HEK293T (cell line): ENCODE measurements at regions not wholly inside any gene's neighbourhood (a gene's known extent, or its start where the extent isn't known, plus 50 kb on each side); places are given as distances from the start of the nearest gene placed in this dataset.

Source experiments
- CTCF ChIA-PET: fragments of 350-600 bp; formaldehyde crosslinking; extraction: SDS; loops from one replicate; lab custom pipeline; 2021; ENCODE audit warnings: antibody characterized with exemption, inconsistent platforms; lab: Yijun Ruan, JAX
- POLR2A ChIA-PET: fragments of 350-600 bp; formaldehyde crosslinking; extraction: SDS; loops from one replicate; lab custom pipeline; 2020; ENCODE audit warnings: antibody characterized with exemption, inconsistent platforms; lab: Yijun Ruan, JAX
- DNase-seq: peaks from one replicate; pipeline ENCODE4 v3.0.0; 2012; ENCODE audit warnings: mixed read lengths; ENCODE audit errors: extremely low spot score
- ARNT ChIP-seq: fragments of 450-650 bp; IDR thresholded peaks from 2 replicates; pipeline ENCODE4 v1.6.1; 2017; ENCODE audit warnings: mild to moderate bottlenecking
- BHLHE40 ChIP-seq: fragments of 450-650 bp; IDR thresholded peaks from 2 replicates; pipeline ENCODE4 v1.6.1; 2016; ENCODE audit warnings: mild to moderate bottlenecking, moderate library complexity, borderline replicate concordance
- CTBP1 ChIP-seq: fragments of 450-650 bp; IDR thresholded peaks from 2 replicates; pipeline ENCODE4 v1.6.1; 2016; ENCODE audit warnings: borderline replicate concordance
- ELF4 ChIP-seq: fragments of 450-650 bp; IDR thresholded peaks from 2 replicates; pipeline ENCODE4 v1.6.1; 2017; ENCODE audit warnings: antibody characterized with exemption
- FOXA1 ChIP-seq: fragments of 450-650 bp; IDR thresholded peaks from 2 replicates; pipeline ENCODE4 v1.6.1; 2016; ENCODE audit warnings: mild to moderate bottlenecking
- FOXK2 ChIP-seq: fragments of 450-650 bp; IDR thresholded peaks from 2 replicates; pipeline ENCODE4 v1.6.1; 2016; ENCODE audit warnings: mild to moderate bottlenecking
- FOXM1 ChIP-seq: fragments of 450-650 bp; IDR thresholded peaks from 2 replicates; pipeline ENCODE4 v1.6.1; 2017; ENCODE audit warnings: mild to moderate bottlenecking, borderline replicate concordance
- HDGF ChIP-seq: fragments of 450-650 bp; IDR thresholded peaks from 2 replicates; pipeline ENCODE4 v1.6.1; 2017; ENCODE audit warnings: antibody characterized with exemption, borderline replicate concordance
- L3MBTL2 ChIP-seq: fragments of 450-650 bp; conservative IDR thresholded peaks from 2 replicates; pipeline ENCODE4 v1.6.1; 2016; ENCODE audit warnings: mild to moderate bottlenecking
- LEF1 ChIP-seq: fragments of 450-650 bp; IDR thresholded peaks from 2 replicates; pipeline ENCODE4 v1.6.1; 2017; ENCODE audit warnings: mild to moderate bottlenecking, borderline replicate concordance
- NFRKB ChIP-seq: fragments of 450-650 bp; IDR thresholded peaks from 2 replicates; pipeline ENCODE4 v1.6.1; 2016; ENCODE audit warnings: mild to moderate bottlenecking, moderate library complexity
- SP1 ChIP-seq: fragments of 450-650 bp; IDR thresholded peaks from 2 replicates; pipeline ENCODE4 v1.6.1; 2017
- SUZ12 ChIP-seq: fragments of 450-650 bp; IDR thresholded peaks from 2 replicates; pipeline ENCODE4 v1.6.1; 2016; ENCODE audit warnings: mild to moderate bottlenecking
- TARDBP ChIP-seq: fragments of 450-650 bp; IDR thresholded peaks from 2 replicates; pipeline ENCODE4 v1.6.1; 2016
- ZNF384 ChIP-seq: fragments of 450-650 bp; IDR thresholded peaks from 2 replicates; pipeline ENCODE4 v1.6.1; 2016
- TF ChIP-seq, protein P1 (sequence below): fragments of 450-650 bp; IDR thresholded peaks from 2 replicates; pipeline ENCODE4 v1.6.1; 2016

- CTCF ChIA-PET, result no interaction called here
- no peak for DNase-seq
- POLR2A ChIA-PET, result no interaction called here
- TF ChIP-seq ELF4, result no peak
- TF ChIP-seq FOXM1, result no peak
- no peak for TF ChIP-seq NFRKB
- TF ChIP-seq, protein P1, sequence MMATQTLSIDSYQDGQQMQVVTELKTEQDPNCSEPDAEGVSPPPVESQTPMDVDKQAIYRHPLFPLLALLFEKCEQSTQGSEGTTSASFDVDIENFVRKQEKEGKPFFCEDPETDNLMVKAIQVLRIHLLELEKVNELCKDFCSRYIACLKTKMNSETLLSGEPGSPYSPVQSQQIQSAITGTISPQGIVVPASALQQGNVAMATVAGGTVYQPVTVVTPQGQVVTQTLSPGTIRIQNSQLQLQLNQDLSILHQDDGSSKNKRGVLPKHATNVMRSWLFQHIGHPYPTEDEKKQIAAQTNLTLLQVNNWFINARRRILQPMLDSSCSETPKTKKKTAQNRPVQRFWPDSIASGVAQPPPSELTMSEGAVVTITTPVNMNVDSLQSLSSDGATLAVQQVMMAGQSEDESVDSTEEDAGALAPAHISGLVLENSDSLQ, result no peak
- no peak for TF ChIP-seq ARNT
- TF ChIP-seq SP1, result no peak
- no peak for TF ChIP-seq SUZ12
- no peak for TF ChIP-seq TARDBP
- TF ChIP-seq FOXK2, result no peak
- no peak for TF ChIP-seq FOXA1
- TF ChIP-seq HDGF, result no peak
- TF ChIP-seq L3MBTL2, result no peak
- no peak for TF ChIP-seq LEF1
- no peak for TF ChIP-seq ZNF384
- no peak for TF ChIP-seq BHLHE40
- TF ChIP-seq CTBP1, result no peak
Observed at GRCh38 chr2:48845684-48846083, 90.2 kb upstream of the LHCGR start.

DNA sequence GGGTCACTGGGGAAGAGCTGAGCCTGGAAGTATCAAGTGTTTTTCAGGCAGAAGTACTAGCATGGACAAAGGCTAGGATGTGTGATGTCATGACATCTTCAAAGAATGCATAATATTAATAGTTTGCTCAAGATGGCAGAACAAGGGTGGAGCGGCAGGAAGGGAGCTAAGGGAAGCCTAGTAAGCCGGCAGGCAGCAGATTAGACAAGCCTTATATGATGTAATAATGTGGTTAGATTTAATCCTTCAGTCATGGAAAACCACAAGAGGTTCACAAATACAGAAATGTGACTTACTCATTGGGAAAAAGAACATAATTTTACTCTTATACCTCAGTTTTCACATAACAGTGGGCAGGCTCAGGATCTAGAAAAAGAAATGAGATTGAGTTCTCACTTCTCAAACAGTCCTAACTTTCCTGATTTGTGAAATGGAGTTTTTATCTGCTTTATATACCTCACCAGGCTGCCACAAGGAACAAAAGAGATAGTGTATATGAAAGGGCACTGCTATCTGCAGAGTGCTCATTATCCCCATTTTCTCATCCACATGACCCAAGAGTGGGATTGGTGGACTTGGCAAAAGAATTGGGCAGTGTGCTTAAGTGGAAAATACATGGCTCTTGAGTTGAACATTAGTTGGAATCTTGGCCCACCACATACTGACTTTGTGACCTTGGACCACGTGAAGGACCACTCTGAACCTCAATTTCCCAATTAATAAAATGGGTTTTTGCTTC, 89.1 kb upstream of the LHCGR start:
- POLR2A ChIA-PET, result no interaction called here
- CTCF ChIA-PET, result interaction anchor here (0.6 kb wide), 1 partner anchor 927 kb away, joined by 3 read pairs; no protein-coding TSS in a partner anchor
- TF ChIP-seq FOXA1, result no peak
- TF ChIP-seq FOXK2, result no peak
- no peak for TF ChIP-seq FOXM1
- TF ChIP-seq, protein P1, result no peak
- no peak for TF ChIP-seq SP1
- TF ChIP-seq HDGF, result no peak
- no peak for TF ChIP-seq ARNT
- no peak for TF ChIP-seq L3MBTL2
- TF ChIP-seq ZNF384, result no peak
- no peak for TF ChIP-seq TARDBP
- TF ChIP-seq SUZ12, result no peak
- no peak for TF ChIP-seq ELF4
- no peak for TF ChIP-seq NFRKB
- no peak for TF ChIP-seq LEF1
- no peak for TF ChIP-seq CTBP1
- no peak for TF ChIP-seq BHLHE40
- no peak for DNase-seq

GRCh38 chr2:48841126-48841525, 85.6 kb upstream of the LHCGR start:
- DNase-seq, result no peak
- CTCF ChIA-PET, result no interaction called here
- POLR2A ChIA-PET, result no interaction called here
- TF ChIP-seq TARDBP (no peak), NFRKB (no peak), ZNF384 (no peak), HDGF (no peak), BHLHE40 (no peak), SP1 (no peak), L3MBTL2 (no peak), CTBP1 (no peak), FOXK2 (no peak), FOXA1 (no peak), ELF4 (no peak), FOXM1 (no peak), ARNT (no peak), SUZ12 (no peak)

DNA sequence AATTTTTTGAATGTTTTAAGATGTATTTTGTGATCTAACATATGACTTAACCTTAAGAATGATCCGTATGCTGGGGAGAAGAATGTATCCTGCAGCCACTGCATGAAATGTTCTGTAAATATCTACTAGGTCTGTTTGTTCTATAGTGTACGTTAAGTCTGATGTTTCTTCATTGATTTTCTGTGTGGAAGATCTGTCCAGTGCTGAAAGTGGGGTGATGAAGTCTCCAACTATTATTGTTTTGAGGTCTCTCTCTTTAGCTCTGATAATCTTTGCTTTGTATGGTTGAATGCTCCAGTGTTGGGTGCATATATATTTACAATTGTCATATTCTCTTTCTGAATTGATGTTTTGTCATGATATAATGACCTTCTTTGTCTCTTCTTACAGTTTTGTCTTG, 82.5 kb upstream of the LHCGR start:
- POLR2A ChIA-PET, result no interaction called here
- no peak for TF ChIP-seq FOXA1
- CTCF ChIA-PET, result no interaction called here
- DNase-seq, result no peak

DNA sequence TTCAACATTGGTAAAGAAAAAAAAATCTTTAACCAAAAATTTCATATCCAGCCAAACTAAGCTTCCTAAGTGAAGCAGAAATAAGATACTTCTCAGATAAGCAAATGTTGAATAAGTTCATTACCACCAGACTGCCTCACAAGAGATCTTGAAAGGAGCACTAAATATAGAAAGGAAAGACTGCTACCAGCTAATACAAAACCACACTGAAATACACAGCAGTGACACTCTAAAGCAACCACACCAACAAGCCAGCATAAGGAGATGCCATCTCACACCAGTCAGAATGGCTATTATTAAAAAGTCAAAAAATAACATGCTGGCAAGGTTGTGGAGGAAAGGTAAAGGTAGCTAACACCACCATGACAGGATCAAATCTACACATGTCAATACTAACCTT, 74.0 kb upstream of the LHCGR start:
- TF ChIP-seq HDGF (no peak), FOXM1 (no peak), LEF1 (no peak), L3MBTL2 (no peak), ZNF384 (no peak), TARDBP (no peak), SP1 (no peak), SUZ12 (no peak), CTBP1 (no peak), FOXA1 (no peak), BHLHE40 (no peak), NFRKB (no peak), ARNT (no peak), FOXK2 (no peak), ELF4 (no peak)
- TF ChIP-seq, protein P1, result no peak
- no peak for DNase-seq
- CTCF ChIA-PET, result no interaction called here
- POLR2A ChIA-PET, result no interaction called here

DNA sequence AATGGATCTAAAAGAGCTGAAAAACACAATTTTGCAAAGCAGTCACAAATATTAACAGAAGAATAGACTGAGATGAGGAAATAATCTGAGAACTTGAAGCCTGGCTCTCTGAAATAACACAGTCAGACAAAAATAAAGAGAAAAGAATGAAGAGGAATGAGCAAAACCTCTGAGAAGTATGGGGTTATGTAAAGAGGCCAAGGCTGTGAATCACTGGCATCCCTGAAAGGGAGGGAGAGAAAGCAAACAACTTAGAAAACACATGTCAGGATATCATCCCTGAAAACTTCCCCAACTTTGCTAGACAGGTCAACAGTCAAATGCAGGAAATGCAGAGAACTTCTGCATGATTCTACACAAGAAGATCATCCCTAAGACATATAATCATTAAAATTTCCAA, 73.5 kb upstream of the LHCGR start:
- DNase-seq, result no peak
- ChIA-PET CTCF (no interaction called here), POLR2A (no interaction called here)
- no peak for TF ChIP-seq LEF1
- no peak for TF ChIP-seq ARNT
- TF ChIP-seq FOXM1, result no peak
- TF ChIP-seq L3MBTL2, result no peak
